ENCODE measurements at regions not wholly inside any gene's neighbourhood (a gene's known extent, or its start where the extent isn't known, plus 50 kb on each side); places are given as distances from the start of the nearest gene placed in this dataset.
"Not testable (repeated sequence)": the region's sequence is repeated elsewhere in the genome, so short reads cannot be mapped to it uniquely, and the experiment has no call there.

DNA sequence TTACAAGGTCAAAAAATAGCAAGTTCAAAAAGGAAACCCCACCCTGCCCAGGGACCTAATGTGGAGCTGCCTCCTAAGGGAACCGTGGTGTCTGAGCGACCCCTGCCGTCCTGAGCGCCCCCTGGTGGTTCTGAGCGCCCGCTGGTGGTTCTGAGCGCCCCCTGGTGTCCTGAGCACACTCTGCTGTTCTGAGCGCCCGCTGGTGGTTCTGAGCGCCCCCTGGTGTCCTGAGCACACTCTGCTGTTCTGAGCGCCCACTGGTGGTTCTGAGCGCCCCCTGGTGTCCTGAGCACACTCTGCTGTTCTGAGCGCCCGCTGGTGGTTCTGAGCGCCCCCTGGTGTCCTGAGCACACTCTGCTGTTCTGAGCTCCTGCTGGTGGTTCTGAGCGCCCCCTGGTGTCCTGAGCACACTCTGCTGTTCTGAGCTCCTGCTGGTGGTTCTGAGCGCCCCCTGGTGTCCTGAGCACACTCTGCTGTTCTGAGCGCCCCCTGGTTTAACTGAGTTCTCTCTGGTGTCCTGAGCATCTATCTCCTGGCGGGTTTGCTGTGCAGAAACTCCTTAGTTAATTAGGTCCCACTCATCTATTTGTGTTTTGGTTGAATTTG, 1137.5 kb downstream of the TMEM121 start:
- DNase-seq, result peak; percentile 69 to 77

DNA sequence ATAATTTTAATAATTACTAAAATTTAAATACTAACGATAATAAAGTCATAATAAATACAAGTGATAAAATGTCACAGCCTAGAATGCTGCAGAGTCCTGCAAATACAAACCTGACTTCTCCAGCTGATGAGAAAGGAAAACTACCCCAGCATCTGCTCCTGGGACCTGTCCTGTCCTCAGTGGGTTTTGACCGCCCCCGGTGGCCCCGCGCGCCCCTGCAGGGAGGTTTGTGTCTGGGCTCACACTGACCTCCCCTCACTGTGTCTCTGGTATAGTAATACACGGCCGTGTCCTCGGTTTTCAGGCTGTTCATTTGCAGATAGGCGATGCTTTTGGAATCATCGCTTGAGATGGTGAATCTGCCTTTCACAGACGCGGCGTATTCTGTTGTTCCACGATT, 1139.4 kb downstream of the TMEM121 start:
- peak in 1 of 2 donors; percentile 13 for DNase-seq

DNA sequence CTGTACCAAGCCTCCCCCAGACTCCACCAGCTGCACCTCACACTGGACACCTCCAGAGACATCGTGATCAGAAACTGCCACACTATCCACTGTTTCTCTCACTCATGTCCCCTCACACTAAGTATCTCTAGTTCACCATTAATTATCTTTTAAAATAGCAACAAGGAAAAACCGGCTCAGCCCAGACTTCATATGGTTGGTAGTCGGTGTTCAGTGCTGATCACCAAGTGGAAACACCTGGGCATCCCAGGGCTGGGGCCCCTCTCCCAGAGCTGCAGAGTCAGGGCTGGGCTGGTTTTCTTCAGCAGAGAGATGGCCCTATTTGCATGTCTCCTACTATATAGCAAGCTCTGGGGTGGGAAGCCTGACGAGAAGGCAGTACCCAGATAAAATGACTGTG, 1140.0 kb downstream of the TMEM121 start:
- no peak for DNase-seq

DNA sequence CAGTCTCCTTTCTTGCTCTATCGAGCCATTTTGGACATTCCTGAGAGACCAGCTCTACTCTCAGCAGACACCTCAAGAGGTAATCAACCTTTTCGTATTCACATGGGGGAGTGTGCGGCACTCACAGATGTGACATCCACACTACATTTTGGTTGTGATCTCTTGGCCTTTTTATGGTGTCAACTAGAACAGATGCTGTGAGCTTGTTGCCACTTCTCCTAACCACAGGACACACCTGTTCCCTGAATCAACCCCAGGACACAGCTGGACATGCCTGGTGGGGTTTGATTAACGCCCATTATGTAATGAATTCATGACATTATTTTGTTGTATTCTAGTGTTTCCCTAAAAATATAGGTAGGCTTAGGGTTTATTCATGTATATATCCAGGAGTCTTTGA, 1143.6 kb downstream of the TMEM121 start:
- DNase-seq, result no peak

DNA sequence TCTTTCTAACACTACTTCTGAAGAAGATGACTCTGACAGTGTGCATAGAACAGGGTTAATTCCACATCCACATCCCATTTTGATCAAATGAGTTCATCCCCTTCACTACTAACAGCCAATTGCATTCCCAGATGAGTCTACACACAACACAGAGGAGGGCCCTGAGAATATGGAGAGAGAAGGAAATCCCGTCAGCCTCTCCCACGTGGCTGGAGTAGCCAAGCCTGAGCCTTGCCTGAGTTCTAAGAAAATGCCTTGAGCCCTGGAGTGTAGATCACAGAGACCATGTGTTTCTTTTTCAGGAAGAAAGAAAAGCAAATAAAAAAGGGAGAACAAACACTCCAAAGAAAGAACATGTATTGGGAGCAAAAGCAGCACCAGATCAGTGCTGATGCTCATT, 1147.7 kb downstream of the TMEM121 start:
- DNase-seq, result not testable (repeated sequence)

DNA sequence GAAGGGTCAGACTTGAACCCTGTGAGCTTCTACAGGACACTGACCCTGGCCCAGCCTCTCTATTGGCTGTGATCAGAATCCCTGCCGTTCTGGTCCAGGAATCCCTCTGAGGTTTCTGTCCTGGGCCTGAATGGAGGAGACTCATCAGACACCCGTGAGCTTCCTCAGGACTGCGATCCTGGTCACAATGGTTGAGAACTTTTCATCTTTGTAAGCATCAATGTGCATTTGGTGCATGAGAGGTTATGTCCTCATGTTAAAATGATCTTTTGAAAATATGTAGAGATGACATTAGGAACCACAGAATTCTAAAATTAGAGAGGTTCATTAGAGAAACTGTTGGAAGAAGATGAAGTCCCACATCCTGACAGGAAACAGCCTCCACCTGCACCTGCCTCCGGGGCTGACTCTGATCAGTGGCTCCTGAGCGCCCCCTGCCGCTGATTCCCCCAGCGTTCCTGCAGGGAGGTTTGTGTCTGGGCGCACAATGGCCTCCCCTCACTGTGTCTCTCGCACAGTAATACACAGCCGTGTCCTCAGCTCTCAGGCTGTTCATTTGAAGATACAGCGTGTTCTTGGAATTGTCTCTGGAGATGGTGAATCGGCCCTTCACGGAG, 1148.2 kb downstream of the TMEM121 start:
- peak in 1 of 2 donors; percentile 56 for DNase-seq

DNA sequence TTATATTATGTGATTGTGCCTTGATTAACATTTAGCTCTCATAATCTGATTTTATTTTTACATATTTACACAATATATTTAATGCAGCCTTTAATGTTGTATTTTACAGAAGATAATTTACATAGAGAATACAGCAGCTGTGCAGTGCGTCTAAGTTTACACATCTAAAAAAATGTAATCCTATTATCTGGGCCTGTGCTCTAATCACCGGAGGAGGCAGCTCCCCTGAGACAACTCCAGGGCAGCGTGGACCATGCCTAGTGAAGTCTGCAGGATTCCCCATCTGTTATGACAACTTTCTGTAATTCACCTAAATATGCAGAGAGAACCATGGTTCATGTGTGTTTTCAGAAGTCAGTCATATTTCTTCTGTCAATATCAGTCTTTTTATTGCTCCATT, 1149.3 kb downstream of the TMEM121 start:
- not testable (repeated sequence) for DNase-seq

DNA sequence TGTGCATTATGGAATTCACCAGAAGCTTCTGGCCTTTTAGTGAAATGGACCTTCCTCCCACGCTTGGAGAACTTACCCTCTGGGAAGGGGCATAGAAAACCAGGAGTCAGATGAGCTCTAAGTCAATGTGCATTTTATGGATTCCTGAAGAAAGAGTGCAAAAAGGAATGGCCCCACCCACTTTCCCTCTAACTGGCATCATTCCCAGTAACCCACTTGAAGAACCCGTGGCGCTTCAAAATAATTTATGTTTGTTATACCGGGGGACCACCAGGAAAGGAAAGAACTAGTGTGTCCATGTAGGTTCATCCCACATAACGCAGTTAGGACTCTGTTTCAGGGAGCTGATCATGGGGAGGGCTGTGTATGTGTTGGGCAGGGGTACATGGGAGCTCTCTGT, 1153.4 kb downstream of the TMEM121 start:
- DNase-seq, result no peak

DNA sequence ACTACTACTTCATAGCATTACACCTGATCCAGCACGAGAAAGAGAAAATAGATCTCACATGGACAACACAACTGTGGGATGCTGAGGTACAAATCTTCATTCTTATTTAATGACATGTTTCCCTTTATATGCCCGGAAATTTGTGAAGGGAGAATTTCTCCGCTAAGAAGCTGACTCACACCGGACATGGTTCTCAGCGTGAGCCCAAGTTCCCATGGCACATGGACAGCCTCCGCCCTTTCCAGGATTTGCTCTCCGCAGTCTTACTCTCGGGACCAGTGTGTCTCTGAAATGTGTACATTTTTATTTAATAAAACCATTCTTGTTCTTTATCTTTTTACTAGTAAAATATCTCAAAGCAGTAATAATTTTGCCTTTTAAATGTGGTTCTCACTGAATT, 1154.8 kb downstream of the TMEM121 start:
- no peak for DNase-seq

DNA sequence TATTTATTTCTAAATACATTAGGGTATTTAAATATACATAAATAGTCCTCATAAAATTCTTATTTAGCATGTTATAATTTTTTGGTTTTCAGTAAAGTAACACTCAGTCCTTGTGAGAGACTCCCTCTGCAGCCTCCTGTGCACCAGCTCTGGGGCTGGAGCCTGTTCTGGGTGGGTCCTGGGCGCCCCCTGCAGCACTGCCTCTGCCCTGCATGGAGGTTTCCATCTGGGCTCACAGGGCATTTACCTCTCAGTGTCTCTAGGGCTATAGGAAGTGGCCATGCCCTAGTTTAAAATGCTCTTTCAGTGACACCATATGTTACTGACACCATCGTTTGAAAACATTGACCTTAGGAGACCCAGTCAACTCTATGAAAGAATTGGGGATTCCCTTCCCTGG, 1155.2 kb downstream of the TMEM121 start:
- DNase-seq, result no peak

DNA sequence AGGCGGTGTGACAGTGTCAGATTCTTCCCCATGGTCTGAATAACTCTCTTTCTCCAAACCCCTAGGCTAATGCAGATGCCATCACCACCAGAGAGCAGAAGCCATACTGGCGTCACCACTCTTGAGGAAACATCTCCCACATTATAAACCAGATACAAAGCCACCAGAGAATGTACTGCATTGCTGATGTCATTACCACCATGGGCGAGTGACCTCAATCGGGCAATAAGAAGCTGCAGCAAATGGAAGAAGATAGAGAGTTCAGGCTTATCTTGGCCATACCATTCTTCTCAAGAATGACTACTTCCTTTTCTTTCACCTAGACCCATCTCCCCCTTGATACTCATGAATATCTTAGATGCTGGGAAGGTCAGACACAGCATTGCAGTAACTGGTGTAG, 1157.2 kb downstream of the TMEM121 start:
- DNase-seq, result no peak

DNA sequence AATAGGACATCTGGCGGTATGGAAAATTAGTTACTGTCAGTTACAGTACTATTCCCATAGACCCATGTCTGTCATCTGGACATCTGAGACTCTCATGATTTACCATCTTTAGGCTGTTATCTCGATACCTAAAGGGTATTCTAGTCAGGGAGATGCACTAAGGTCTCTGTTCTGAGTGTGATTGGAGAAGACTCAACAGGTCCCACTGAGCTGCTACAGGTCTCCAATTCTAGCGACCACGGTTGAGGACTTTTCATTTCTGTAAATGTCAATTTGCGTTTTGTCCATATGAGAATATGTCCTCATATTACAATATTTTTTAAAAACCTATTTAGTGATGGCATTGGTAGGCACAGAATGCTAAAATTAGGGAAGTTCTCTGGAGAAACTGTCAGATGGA, 1160.2 kb downstream of the TMEM121 start:
- no peak for DNase-seq

DNA sequence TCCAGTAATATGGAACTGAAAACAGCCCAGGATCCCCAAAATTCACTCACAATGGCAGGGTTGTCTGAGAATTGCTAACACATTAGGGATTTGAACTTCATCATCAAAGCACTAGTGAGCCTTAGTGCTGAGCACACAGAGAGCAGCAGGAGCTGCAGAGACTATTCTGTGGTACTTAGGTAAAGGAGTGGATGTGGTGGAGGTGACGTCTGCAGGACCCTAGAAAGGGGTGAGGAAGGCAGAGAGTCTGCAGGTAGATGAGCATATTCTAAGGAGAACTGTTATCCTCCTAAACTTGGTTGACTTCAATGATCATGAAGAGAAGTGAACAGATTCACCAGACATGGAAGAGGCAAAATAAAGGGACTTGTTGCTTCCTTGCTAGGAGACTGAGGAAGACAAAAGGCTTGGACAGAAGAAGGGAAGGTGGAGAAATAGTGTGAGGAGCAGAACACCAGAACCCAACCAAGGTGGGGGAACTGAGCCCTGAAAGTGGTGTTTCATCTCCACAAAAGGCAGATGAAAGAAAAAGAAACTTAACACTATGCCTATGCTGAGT, 1164.0 kb downstream of the TMEM121 start:
- DNase-seq, result no peak

DNA sequence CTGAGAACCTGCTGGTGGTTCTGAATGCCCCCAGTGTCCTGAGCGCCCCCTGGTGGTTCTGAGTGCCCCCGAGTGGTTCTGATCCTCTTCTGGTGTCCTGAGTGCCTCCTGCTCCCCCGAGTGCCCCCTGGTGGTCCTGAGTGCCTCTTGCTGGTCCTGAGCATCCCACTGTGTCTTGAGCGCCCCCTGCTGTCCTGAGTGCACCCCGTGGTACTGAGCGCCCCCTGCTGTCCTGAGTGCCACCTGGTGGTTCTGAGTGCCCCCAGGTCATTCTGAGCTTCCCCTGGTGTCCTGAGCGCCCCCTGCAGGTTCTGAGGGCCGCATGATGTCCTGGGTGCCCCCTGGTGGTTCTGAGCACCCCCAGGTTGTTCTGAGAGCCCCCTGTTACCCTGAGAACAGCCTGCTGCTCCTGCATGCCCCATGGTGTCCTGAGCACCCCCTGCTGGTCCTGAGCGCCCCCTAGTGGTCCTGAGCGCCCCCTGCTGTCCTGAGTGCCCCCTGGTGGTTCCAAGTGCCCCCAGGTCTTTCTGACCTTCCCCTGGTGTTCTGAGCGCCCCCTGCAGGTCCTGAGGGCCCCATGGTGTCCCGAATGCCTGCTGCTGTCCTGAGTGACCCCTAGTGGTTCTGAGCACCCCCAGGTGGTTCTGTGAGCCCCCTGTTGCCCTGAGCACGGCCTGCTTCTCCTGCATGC, 1165.4 kb downstream of the TMEM121 start:
- DNase-seq, result peak; percentile 57 to 68

DNA sequence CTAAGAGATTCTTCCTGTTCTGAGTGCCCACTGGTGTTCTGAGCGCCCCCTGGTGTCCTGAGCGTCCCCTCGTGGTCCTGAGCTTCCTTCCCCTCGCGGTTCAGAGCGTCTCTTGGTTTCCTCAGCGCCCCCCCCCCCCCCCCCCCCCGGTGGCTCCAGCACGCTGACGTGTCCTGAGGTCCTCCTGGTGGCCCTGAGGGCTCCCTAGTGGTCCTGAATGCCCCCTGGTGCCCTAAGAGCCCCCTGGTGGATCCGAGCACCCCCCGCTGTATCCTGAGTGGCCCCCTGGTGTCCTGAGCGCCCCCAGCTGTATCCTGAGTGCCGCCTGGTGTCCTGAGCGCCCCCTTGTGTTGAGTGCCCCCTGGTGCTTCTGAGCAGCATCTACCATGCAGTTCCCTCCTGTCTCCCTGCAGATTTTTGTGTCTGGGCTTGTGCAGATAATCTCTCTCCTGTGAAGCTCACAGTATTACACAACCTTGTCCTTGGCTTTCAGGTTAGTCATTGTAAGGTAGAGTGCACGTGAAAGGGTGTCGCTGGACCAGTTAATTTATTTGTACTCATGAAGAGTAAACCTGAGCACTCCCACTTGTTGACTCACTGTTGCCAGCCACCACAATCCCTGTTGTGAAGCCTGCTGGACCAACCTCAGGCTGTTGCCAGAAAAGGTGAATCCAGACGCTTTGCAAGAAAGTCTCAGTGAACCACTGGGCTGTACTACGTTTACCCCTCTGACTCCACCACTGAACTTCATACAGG, 1168.4 kb downstream of the TMEM121 start:
- peak; percentile 60 to 68 for DNase-seq

DNA sequence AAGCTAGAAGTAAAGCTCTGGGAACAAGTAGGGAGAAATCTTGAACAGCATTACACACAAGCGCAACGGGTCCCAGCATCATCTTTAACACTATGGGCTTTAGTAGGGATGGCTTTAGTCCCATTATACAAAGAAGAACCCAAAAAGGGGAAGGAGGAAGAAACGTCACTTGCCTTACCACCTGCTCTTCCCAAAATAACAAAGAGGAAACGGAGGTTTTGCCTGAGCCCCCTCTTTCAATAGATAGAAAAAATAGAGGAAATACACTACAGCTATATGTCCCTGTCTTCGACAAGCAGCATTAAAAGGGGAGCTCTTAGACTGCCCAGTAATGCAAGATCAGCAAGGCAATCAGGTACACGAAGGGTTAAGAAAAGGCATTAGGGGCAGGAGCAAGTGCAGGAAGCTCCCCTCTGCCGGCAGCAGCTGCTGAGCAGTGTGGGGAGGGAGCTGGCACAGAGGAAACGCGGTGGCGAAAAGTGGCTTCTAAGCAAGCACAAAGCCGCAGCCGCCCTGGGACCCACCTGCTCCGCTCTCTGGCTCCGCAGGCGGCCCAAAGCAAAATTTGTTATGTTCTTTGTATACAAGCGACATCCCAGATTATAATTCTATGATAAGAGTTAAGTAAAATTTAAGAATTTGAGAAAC, 1172.4 kb downstream of the TMEM121 start:
- DNase-seq, result peak in 1 of 2 donors; percentile 42

DNA sequence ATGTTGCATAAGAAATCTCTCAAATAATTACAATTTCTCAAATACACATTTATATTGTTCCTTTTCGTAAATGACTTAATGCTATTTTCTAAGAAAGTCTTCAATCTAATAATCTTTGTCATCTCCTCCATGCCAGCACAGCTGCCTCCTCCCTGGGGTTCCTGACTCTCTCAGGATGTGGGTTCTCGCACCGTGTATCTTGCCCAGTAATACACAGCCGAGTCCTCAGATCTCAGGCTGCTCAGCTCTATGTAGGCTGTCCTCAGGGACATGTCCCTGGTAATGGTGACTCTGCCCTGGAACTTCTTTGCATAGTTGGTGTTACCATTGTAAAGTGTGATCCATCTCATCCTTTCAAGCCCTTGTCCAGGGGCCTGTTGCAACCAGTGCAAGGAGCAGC, 1177.3 kb downstream of the TMEM121 start:
- DNase-seq, result not testable (repeated sequence)

DNA sequence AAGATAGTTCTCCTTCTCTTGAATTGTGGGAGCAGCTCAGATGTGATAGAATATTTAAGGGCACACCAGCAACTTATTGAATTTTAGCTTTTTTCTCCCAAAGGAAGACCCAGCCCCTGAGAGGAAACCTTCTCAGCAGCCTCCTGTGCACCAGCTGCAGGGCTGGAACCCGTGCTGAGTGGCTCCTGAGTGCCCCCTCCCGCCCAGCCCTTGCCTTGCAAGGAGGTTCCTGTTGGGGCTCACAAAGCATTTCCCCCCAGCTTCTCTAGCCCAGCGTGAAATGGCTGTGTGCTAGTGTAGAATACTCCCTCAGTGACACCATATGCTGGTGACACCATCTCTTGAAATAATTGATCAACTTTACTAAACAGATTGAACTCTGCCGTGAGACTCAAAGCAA, 1180.1 kb downstream of the TMEM121 start:
- peak in 1 of 2 donors; percentile 16 for DNase-seq

DNA sequence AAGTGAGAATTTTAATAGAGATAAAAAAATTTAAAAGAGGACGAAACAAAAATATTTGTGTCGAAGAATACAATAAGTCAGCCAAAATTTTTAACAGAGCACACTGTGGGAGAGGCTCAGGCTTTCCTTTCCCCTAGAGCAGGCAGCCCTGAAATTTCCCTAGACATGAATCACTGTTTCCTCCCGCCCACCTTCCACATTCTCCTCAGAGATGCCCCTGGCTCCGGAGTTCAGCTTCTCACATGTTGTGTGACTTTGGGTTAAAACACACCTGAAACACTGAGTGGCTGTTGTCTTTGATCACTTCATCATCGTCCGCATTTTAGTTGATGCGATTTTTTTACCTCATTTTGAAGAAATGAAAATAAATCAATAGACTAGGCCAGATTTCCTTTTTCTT, 1183.8 kb downstream of the TMEM121 start:
- not testable (repeated sequence) for DNase-seq

DNA sequence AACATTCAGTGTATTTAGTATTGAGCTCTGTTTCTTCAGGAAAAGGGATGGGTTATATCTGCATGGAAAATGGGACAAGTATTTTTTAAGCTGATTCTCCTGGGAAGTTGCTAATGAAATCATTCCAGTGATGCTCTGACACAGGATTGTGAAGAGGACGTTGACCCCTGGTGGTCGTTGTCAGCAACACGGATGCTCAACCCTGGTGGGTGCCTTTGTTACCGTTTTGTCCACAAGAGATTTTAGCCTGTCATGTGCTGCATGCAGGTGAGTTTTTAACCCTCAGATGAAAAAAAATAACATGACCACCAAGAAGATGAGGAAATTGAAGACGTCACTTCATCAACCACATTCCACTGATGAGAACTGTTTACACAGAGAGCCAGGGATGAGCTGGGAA, 1186.1 kb downstream of the TMEM121 start:
- DNase-seq, result not testable (repeated sequence)

DNA sequence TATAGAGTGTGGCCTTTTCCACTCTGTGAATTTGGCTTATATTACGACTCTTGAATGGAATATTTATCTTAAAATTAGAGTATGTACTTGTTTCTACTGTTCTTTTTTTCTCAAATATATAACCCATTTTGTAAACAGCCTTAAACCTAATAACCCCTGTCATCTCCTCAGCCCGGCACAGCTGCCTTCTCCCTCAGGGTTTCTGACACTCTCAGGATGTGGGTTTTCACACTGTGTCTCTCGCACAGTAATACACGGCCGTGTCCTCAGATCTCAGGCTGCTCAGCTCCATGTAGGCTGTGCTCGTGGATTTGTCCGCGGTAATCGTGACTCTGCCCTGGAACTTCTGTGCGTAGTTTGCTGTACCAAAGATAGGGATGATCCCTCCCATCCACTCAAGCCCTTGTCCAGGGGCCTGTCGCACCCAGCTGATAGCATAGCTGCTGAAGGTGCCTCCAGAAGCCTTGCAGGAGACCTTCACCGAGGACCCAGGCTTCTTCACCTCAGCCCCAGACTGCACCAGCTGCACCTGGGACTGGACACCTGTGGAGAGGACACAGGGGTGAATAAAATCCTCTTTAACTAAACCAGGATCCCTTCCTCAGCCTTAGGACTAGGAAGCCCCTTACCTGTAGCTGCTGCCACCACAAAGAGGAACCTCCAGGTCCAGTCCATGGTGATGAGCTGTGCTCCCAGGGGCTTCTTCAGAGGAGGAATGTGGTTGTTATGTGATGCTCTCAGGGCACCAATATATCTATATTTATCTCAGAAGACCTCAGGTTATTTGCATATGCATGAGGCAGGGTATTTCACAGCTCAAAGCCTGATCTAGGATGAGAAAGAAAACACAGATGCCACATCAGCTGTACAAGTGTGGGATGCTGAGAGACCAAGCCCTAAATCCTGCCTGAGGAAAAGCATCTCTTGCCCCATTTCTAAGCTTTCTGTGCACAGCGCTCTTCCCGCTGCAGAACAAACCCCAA, 1188.4 kb downstream of the TMEM121 start:
- DNase-seq, result peak in 1 of 2 donors; percentile 15

Measured in CD4-positive, alpha-beta T cell treated with Interleukin-1 beta for 1 hour (primary cell).